Inflammatory macrophage (primary cell): ENCODE measurements at regions not wholly inside any gene's neighbourhood (a gene's known extent, or its start where the extent isn't known, plus 50 kb on each side); places are given as distances from the start of the nearest gene placed in this dataset.
"Not testable (repeated sequence)": the region's sequence is repeated elsewhere in the genome, so short reads cannot be mapped to it uniquely, and the experiment has no call there.

Source experiments
- DNase-seq, 2 donors: peaks; one replicate each; pipeline ENCODE4 v3.0.0-alpha.2; 2020 to 2022

- no peak for DNase-seq
These were observed 504.5 kb downstream of the NFIB start for GRCh38 chr9:13809401-13809800.

DNA sequence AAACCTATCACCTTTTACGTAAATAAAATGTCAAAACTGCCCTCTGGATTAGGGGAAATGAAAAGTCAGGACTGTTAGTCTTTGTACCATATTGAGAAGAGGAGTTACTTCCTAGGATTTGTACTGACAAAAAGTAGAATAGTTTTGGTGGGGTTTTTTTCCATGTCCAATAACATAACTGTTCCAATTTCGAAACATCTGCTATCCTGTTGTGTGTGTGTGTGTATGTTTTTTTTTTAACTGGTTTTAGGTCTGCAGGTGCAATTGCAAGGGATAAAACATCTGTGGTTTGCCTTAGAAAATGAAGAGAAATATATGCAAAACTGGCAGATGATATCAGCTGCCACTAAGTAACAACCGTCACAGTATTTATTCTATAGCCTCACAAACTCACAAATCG, 506.8 kb downstream of the NFIB start:
- no peak for DNase-seq

- DNase-seq = no peak
These were observed 507.2 kb downstream of the NFIB start for GRCh38 chr9:13806714-13807113.

DNA sequence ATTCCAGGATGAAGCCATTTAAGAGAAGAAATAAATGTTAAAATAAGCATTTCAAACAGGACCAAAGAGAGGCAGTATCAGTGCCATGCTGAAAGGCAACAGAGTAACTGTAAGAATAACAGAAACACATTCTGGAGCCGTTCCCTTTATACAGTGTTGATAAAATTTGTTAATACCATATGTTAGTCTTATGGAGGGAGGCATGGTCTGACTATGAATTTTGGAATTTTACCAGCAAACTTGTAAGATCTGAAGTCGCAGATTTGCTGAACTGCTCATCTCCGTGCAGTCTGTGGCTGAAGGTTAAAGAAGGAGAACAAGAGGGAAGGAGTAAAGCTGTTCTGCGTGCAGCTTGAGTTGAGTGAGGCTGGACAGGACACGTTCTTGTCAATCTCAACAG, 508.4 kb downstream of the NFIB start:
- DNase-seq = no peak

- no peak for DNase-seq
These were observed 509.4 kb downstream of the NFIB start for GRCh38 chr9:13804532-13804931.

GRCh38 chr9:13800776-13801175, 513.2 kb downstream of the NFIB start:
- DNase-seq = no peak

- not testable (repeated sequence) for DNase-seq
These were observed 516.2 kb downstream of the NFIB start for GRCh38 chr9:13797701-13798100.

DNA sequence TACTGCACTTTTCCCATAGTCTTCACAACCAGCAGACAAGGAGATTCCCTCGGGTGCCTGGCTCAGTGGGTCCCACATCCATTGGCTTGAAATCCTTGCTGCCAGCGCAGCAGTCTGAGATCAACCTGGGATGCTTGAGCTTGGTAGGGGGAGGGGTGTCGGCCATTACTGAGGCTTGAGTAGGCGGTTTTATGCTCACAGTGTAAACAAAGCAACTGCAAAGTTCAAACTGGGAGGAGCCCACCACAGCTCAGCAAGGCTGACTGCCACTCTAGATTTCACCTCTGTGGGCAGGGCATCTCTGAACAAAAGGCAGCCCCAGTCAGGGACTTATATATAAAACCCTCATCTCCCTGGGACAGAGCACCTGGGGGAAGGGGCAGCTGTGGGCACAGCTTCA, 512.3 kb upstream of the MPDZ start:
- no peak for DNase-seq

GRCh38 chr9:13790055-13790454, 510.6 kb upstream of the MPDZ start:
- DNase-seq = no peak

- no peak for DNase-seq
These were observed 507.8 kb upstream of the MPDZ start for GRCh38 chr9:13787234-13787833.

GRCh38 chr9:13786711-13787110, 507.2 kb upstream of the MPDZ start:
- DNase-seq = no peak

DNA sequence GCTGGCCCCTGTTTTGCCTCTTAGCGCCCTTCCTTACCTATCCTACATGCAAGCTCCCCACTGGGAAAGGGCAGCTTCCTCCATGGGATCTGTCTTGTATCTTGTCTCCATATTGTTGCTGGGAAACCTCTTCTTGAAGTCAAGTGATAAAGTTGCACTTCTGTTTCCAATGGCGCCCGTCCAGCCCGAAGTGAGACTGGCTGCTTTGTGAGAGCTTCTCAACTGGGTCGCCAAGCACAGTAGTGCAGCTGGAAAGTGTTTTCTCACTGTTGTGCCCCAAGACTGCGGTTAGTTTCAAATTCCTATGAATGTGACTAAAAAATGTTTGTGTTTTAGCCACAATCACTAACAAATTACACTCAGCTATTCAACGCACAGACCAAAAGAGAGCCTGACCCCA, 506.6 kb upstream of the MPDZ start:
- DNase-seq = no peak

DNA sequence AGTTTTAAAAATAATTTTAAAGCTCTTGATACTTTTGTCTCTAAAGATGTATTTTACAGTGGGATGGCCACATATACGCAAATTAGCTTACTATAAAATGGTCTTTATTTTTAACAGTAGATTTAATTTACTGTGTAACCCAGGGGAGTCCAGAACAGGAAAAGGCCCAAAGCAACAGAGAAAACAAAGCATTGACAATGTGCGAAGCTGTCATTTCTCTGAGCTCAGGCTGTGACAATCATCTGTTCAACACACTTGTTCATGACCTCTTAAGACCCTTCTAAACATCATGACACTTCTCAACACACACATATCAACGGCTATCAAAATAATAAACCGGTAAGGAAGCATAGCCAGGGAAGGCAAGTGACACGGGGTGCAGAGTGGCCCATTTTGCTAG, 499.6 kb upstream of the MPDZ start:
- DNase-seq = no peak

DNA sequence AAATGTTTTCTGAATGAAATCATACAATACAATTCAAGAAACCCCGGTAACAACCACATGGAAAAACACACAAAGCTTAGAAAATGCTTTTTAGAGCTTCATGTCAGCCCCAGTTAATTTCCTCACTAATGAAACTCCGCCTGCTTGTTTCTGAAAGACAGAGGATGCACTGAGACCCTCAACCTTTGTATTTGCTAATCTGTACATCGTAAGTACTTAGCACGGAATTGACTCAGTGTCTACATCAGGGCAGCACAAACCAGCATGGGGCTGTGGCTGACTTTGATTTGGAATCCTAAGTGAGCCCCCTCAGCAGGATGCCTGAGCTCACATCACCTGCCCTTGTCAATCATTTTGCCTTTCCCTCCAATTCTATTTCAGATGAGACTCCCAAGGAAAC, 499.1 kb upstream of the MPDZ start:
- no peak for DNase-seq

GRCh38 chr9:13770956-13771355, 491.5 kb upstream of the MPDZ start:
- DNase-seq = no peak

DNA sequence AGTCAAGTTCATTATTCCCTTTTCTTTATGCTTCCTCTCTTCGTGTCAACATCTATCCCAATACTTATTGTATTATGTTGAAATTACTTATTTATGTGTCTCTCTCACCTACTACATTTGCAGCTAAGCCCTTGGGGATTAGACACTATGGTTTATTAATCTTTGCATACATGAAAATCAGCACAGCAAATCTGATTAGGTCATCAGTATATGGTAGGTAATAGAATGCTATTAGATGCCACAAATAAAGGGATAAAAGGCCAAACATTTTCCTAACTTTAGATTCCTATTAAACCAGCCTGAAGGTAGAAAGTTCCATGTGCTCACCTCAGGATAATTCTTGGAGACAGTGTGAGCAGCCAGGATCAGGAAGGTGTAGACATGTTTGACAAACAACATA, 490.1 kb upstream of the MPDZ start:
- DNase-seq = no peak

DNA sequence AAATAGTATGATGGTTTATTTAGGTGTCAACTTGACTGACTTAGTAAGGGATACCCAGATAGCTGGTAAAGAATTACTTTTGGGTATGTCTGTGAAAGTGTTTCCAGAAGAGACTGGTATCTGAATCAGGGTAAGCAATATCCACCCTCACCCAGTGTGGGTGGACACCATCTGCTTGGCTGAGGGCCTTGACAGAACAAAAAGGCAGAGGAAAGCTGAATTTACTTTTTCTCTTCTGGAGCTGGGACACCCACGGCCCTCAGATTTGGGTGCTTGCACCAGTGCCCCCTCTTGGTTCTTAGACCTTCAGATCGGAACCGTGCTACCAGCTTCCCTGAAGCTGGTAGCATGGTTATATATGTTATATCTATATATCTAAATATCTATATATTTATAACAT, 489.5 kb upstream of the MPDZ start:
- DNase-seq = no peak

GRCh38 chr9:13762209-13762608, 482.7 kb upstream of the MPDZ start:
- DNase-seq = no peak

DNA sequence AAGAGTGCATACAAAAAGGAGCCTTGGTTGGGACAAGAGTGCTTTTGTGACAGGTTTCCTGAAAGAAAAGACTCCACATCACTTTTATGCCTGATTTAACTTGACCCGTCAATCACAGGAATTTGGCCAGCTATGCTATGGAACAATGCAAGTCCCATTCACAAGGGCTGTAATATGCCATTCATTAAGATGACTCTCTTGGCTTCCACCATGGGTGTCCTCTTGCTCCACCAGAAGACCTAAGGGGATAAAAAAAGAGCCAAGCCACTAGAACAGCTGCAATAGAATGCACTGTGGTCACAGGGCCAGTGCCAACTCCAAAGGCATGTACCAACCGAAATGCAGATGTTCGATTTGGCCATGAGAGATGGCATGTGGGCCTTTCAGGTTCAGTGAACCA, 480.1 kb upstream of the MPDZ start:
- no peak for DNase-seq

DNA sequence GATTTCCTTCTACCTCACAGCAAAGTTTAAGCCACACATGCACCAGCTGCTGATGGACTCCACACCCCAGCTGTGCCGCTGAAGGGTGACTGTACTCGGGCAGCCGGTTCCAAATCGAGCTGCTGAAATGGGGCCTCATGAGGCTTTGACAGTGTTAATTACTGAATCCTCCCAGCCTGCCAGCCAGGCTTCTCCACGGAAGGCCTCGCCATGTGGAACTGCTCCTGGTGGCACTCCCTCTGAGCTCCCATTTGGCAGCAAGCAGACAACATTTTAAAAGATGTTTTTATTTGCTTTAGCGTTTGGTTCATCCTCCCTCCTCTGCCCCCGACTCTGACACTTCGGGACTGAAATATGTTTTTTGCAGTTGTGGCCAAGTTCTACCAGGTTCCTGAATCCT, 479.4 kb upstream of the MPDZ start:
- no peak for DNase-seq

GRCh38 chr9:13756943-13757342, 477.5 kb upstream of the MPDZ start:
- DNase-seq = no peak

- DNase-seq = no peak
These were observed 476.1 kb upstream of the MPDZ start for GRCh38 chr9:13755551-13755950.

- no peak for DNase-seq
These were observed 471.1 kb upstream of the MPDZ start for GRCh38 chr9:13750639-13751038.

DNA sequence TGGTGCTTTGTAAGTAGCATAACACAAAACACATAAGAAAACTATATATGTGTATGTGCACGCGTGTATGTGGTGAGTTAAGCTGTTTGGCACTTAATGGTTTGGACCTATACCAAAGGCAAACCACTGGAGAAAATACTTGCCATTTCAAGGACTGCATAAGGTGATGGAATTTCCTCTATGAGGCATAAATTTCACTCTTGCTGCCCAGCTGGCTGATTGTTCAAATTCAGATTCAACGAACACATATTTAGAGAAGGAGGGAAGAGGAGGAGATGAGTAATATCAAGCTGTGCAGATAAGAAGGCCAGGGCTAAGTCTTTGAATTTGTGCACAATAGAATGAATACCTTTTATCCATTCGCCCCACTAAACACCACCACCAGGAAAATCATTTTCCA, 470.6 kb upstream of the MPDZ start:
- DNase-seq = no peak

- DNase-seq = no peak
These were observed 467.4 kb upstream of the MPDZ start for GRCh38 chr9:13746876-13747275.
